GM23248 (cell line): ENCODE measurements at regions not wholly inside any gene's neighbourhood (a gene's known extent, or its start where the extent isn't known, plus 50 kb on each side); places are given as distances from the start of the nearest gene placed in this dataset.

Experiments
- DNase-seq: peaks from one replicate; pipeline ENCODE4 v3.0.0-alpha.2; 2015
- H2AFZ ChIP-seq: fragments of 200-600 bp; sonication (generic); 2 replicates; pipeline ENCODE4 v1.6.1; 2016; ENCODE audit warnings: antibody characterized with exemption
- H3F3A ChIP-seq: fragments of 200-600 bp; sonication (generic); 2 replicates; pipeline ENCODE4 v1.6.1; 2016; ENCODE audit warnings: mild to moderate bottlenecking, antibody characterized with exemption, mixed run types; ENCODE audit not compliant: insufficient read depth
- H3K27ac ChIP-seq: fragments of 200-600 bp; sonication (generic); 2 replicates; pipeline ENCODE4 v1.5.1; 2016; ENCODE audit warnings: mild to moderate bottlenecking
- H3K27me3 ChIP-seq: fragments of 200-600 bp; sonication (generic); replicated peaks from 2 replicates; pipeline ENCODE4 v1.6.1; 2016; ENCODE audit warnings: mild to moderate bottlenecking; ENCODE audit not compliant: insufficient read depth
- H3K36me3 ChIP-seq: fragments of 200-600 bp; sonication (generic); 2 replicates; pipeline ENCODE4 v1.6.1; 2016; ENCODE audit warnings: low read depth, mild to moderate bottlenecking
- H3K4me1 ChIP-seq: fragments of 200-600 bp; sonication (generic); 2 replicates; pipeline ENCODE4 v1.6.1; 2016; ENCODE audit warnings: mild to moderate bottlenecking; ENCODE audit not compliant: insufficient read depth
- H3K4me2 ChIP-seq: fragments of 200-600 bp; sonication (generic); one replicate; pipeline ENCODE4 v1.6.1; 2016; ENCODE audit warnings: mild to moderate bottlenecking; ENCODE audit not compliant: unreplicated experiment
- H3K4me3 ChIP-seq: fragments of 200-600 bp; sonication (generic); 2 replicates; pipeline ENCODE4 v1.5.1; 2016; ENCODE audit warnings: mild to moderate bottlenecking
- H3K79me2 ChIP-seq: fragments of 200-600 bp; sonication (generic); 2 replicates; pipeline ENCODE4 v1.6.1; 2016; ENCODE audit warnings: mild to moderate bottlenecking; ENCODE audit not compliant: insufficient read depth
- H3K9ac ChIP-seq: fragments of 200-600 bp; sonication (generic); 2 replicates; pipeline ENCODE4 v1.6.1; 2016; ENCODE audit warnings: mild to moderate bottlenecking
- H3K9me2 ChIP-seq: fragments of 200-600 bp; sonication (generic); 2 replicates; pipeline ENCODE4 v1.6.1; 2016; ENCODE audit warnings: mixed run types, mild to moderate bottlenecking, moderate library complexity; ENCODE audit not compliant: insufficient read depth
- H3K9me3 ChIP-seq: fragments of 200-600 bp; sonication (generic); one replicate; pipeline ENCODE4 v1.6.1; 2017; ENCODE audit warnings: low read depth
- H4K20me1 ChIP-seq: fragments of 200-600 bp; sonication (generic); 2 replicates; pipeline ENCODE4 v1.6.0; 2016; ENCODE audit not compliant: insufficient read depth
- EZH2 ChIP-seq: fragments of 200-600 bp; sonication (generic); IDR thresholded peaks from 2 replicates; pipeline ENCODE4 v1.6.1; 2018; ENCODE audit warnings: antibody characterized with exemption, mild to moderate bottlenecking; ENCODE audit not compliant: insufficient read depth, poor library complexity, severe bottlenecking
- EZH2phosphoT487 ChIP-seq: fragments of 200-600 bp; sonication (generic); IDR thresholded peaks from 2 replicates; pipeline ENCODE4 v1.6.1; 2018; ENCODE audit warnings: antibody characterized with exemption, moderate library complexity, mild to moderate bottlenecking, low read depth; ENCODE audit not compliant: insufficient read depth
- WGBS, 2 experiments: methylation state at CpG; one replicate each; pipeline ENCODE4 v1.1.6; 2015 to 2017; ENCODE audit warnings: low lambda C conversion rate in 2 of 2, low coverage in 1 of 2; ENCODE audit errors: missing lambda C conversion rate in 2 of 2; 5-methylcytosine and 5-hydroxymethylcytosine counted together
- in situ Hi-C: fragments of 300-500 bp; cut with MboI; formaldehyde crosslinking; loops from 2 replicates; pipeline ENCODE4 v1.15.0; 2020

GRCh38 chr22:27217154-27217553, 559.8 kb downstream of the MIAT start:
- Histone ChIP-seq H3K27ac (no peak overlapping the region), H3K9me2 (no peaks in the 10 kb centered on the region), H3K36me3 (0 out of 2 replicates have a peak, but pooled peaks cover 2% of the 10 kb centered on the region), H3F3A (peaks cover 24% of the 10 kb centered on the region), H2AFZ (no peak overlapping the region), H4K20me1 (no peaks in the 10 kb centered on the region), H3K27me3 (no peaks in the 10 kb centered on the region), H3K9me3 (no peaks in the 10 kb centered on the region), H3K4me1 (peaks cover 41% of the 10 kb centered on the region), H3K4me2 (no peak overlapping the region), H3K79me2 (no peaks in the 10 kb centered on the region), H3K9ac (no peak overlapping the region), H3K4me3 (no peak overlapping the region)
- TF ChIP-seq EZH2phosphoT487 = no peak
- TF ChIP-seq EZH2 = no peak
- 84 to 89% methylated on average over 3 of the region's 3 CpGs for whole genome bisulfite sequencing, 2 experiments
- in situ Hi-C loops = loop anchor here (25.0 kb wide), 1 partner anchor 595 kb away; the partner anchor contains the start of gene MN1
- DNase-seq = no peak

- Histone ChIP-seq H3K79me2 (no peaks in the 10 kb centered on the region), H3K4me1 (peaks cover 32% of the 10 kb centered on the region), H3K4me2 (no peak overlapping the region), H2AFZ (no peak overlapping the region), H3F3A (peaks cover 27% of the 10 kb centered on the region), H3K27me3 (no peaks in the 10 kb centered on the region), H4K20me1 (no peaks in the 10 kb centered on the region), H3K9me3 (no peaks in the 10 kb centered on the region), H3K36me3 (0 out of 2 replicates have a peak, but pooled peaks cover 2% of the 10 kb centered on the region), H3K27ac (no peak overlapping the region), H3K9me2 (no peaks in the 10 kb centered on the region), H3K9ac (no peak overlapping the region), H3K4me3 (no peak overlapping the region)
- TF ChIP-seq EZH2 (no peak), EZH2phosphoT487 (no peak)
- WGBS, 2 experiments = 74% methylated on average over 16 of the region's 16 CpGs
- in situ Hi-C loops = loop anchor here (25.0 kb wide), 1 partner anchor 594 kb away; the partner anchor contains the start of gene MN1
- DNase-seq = peak; percentile 39
Observed at GRCh38 chr22:27218012-27218920, 560.9 kb downstream of the MIAT start.

GRCh38 chr22:27219036-27219435, 561.6 kb downstream of the MIAT start:
- H3K27ac ChIP-seq = no peak overlapping the region
- no peaks in the 10 kb centered on the region for H3K9me2 ChIP-seq
- peaks cover 34% of the 10 kb centered on the region for H3K4me1 ChIP-seq
- no peaks in the 10 kb centered on the region for H3K79me2 ChIP-seq
- no peak overlapping the region for H3K9ac ChIP-seq
- H4K20me1 ChIP-seq = no peaks in the 10 kb centered on the region
- no peak overlapping the region for H3K4me2 ChIP-seq
- DNase-seq = no peak
- 75 to 88% methylated on average over 2 of the region's 2 CpGs for WGBS, 2 experiments
- H2AFZ ChIP-seq = no peak overlapping the region
- peaks cover 26% of the 10 kb centered on the region for H3F3A ChIP-seq
- TF ChIP-seq EZH2phosphoT487 = no peak
- TF ChIP-seq EZH2 = no peak
- H3K36me3 ChIP-seq = 0 out of 2 replicates have a peak, but pooled peaks cover 2% of the 10 kb centered on the region
- in situ Hi-C loops = loop anchor here (25.0 kb wide), 1 partner anchor 593 kb away; the partner anchor contains the start of gene MN1
- no peak overlapping the region for H3K4me3 ChIP-seq
- no peaks in the 10 kb centered on the region for H3K27me3 ChIP-seq
- H3K9me3 ChIP-seq = no peaks in the 10 kb centered on the region

GRCh38 chr22:27220339-27220738, 563.0 kb downstream of the MIAT start:
- Histone ChIP-seq H3K27me3 (no peaks in the 10 kb centered on the region), H3K4me2 (peak overlapping the region; percentile 33), H3K4me1 (peaks cover 47% of the 10 kb centered on the region), H3K4me3 (no peak overlapping the region), H3K27ac (peak overlapping the region; percentile 82), H3K79me2 (no peaks in the 10 kb centered on the region), H4K20me1 (no peaks in the 10 kb centered on the region), H3K9me2 (no peaks in the 10 kb centered on the region), H2AFZ (no peak overlapping the region), H3K9ac (peak overlapping the region; percentile 59), H3K9me3 (no peaks in the 10 kb centered on the region), H3F3A (peaks cover 35% of the 10 kb centered on the region), H3K36me3 (0 out of 2 replicates have a peak, but pooled peaks cover 2% of the 10 kb centered on the region)
- in situ Hi-C loops = loop anchor here (25.0 kb wide), 1 partner anchor 592 kb away; the partner anchor contains the start of gene MN1
- peak; percentile 94 for DNase-seq
- WGBS, 2 experiments = 0 to 1% methylated on average over 5 of the region's 5 CpGs
- TF ChIP-seq EZH2phosphoT487 (no peak), EZH2 (no peak)
